ENCODE measurements at regions not wholly inside any gene's neighbourhood (a gene's known extent, or its start where the extent isn't known, plus 50 kb on each side); places are given as distances from the start of the nearest gene placed in this dataset.

DNA sequence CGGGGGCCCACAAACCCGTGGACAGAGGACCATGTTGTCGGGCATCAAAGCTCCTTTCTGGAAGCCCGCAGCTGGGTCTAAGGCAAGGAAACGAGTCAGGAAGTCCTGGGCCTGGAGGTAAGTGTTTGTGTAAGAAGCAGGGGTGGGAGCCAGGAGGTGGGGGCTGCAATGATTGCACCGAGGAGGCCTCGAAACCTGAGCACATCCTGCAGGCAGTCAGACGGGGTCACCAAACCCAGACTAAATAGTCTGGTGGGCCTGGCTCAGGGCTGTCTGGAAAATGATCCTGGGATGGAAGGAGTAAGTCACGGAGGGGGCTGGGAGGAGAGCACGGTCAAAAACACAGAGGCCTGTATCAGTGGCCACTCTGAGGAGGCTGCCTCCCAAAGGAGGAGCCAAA is 539.2 kb downstream of the MN1 start:
- Histone ChIP-seq H3K9me3 (no peaks in the 10 kb centered on the region), H3K36me3 (no peaks in the 10 kb centered on the region), H3K27ac (no peak overlapping the region), H3K4me1 (no peaks in the 10 kb centered on the region), H3K4me3 (no peak overlapping the region), H3K27me3 (peaks cover 21% of the 10 kb centered on the region)
- 77% methylated on average over 10 of the region's 10 CpGs for WGBS
- DNase-seq (ENCODE audit: low spot score in 2 of 2): no peak
- TF ChIP-seq POLR2A (IDR thresholded peaks at IDR 0.05) (no peak), EP300 (IDR thresholded peaks at IDR 0.05) (no peak), POLR2AphosphoS5 (IDR thresholded peaks at IDR 0.05) (no peak)
- TF ChIP-seq, protein P1, sequence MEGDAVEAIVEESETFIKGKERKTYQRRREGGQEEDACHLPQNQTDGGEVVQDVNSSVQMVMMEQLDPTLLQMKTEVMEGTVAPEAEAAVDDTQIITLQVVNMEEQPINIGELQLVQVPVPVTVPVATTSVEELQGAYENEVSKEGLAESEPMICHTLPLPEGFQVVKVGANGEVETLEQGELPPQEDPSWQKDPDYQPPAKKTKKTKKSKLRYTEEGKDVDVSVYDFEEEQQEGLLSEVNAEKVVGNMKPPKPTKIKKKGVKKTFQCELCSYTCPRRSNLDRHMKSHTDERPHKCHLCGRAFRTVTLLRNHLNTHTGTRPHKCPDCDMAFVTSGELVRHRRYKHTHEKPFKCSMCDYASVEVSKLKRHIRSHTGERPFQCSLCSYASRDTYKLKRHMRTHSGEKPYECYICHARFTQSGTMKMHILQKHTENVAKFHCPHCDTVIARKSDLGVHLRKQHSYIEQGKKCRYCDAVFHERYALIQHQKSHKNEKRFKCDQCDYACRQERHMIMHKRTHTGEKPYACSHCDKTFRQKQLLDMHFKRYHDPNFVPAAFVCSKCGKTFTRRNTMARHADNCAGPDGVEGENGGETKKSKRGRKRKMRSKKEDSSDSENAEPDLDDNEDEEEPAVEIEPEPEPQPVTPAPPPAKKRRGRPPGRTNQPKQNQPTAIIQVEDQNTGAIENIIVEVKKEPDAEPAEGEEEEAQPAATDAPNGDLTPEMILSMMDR (IDR thresholded peaks at IDR 0.05): no peak

DNA sequence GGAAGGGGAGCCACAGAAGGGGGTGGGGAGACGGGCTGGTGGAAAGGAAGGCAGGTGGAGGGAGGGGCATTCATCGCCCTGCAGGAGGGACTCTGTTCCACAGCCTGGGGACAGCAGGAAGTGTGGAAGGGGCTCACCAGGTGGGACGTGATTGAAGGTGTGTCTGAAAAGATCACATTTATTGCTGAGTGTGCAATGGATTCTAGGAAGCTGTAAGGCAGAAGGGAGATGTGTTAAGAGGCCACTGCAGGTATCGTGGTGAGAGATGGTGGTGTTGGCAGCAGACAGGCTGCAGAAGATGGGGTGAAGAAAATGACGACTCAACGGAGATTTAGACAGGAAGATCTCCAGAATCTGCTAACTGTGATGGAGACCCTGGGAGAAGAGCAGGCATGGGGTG is 537.4 kb downstream of the MN1 start:
- H3K9me3 ChIP-seq: no peaks in the 10 kb centered on the region
- WGBS: 63% methylated on average over 6 of the region's 6 CpGs
- no peak for TF ChIP-seq EP300 (IDR thresholded peaks at IDR 0.05)
- TF ChIP-seq POLR2A (IDR thresholded peaks at IDR 0.05): no peak
- TF ChIP-seq, protein P1 (IDR thresholded peaks at IDR 0.05): no peak
- TF ChIP-seq POLR2AphosphoS5 (IDR thresholded peaks at IDR 0.05): no peak
- H3K4me3 ChIP-seq: no peak overlapping the region
- no peak overlapping the region for H3K27ac ChIP-seq
- peaks cover 23% of the 10 kb centered on the region for H3K27me3 ChIP-seq
- no peaks in the 10 kb centered on the region for H3K36me3 ChIP-seq
- H3K4me1 ChIP-seq: no peaks in the 10 kb centered on the region
- no peak for DNase-seq (ENCODE audit: low spot score in 2 of 2)

DNA sequence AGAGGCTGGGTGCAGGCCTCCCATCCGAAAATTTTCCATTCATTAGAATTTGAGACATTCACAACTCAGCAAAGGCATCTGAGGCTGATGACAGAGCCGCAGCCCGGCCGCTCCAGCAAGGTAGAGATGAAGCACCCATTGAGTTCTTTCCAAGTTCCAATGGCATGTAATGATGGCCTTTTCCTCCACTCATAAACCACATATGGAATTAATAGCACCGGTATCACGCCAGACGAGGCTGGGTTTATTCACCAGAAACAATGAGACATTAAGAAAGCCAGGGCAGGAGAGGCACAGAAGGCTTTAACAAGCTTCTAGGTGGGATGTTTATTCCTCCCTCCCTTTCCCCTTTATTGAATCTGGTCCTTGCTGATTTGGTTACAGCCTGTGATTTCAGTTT is 534.4 kb downstream of the MN1 start:
- no peak for DNase-seq (ENCODE audit: low spot score in 2 of 2)
- no peak overlapping the region for H3K4me3 ChIP-seq
- H3K27ac ChIP-seq: no peak overlapping the region
- peaks cover 38% of the 10 kb centered on the region for H3K27me3 ChIP-seq
- no peaks in the 10 kb centered on the region for H3K36me3 ChIP-seq
- WGBS: 73% methylated on average over 7 of the region's 7 CpGs
- peaks cover 7% of the 10 kb centered on the region for H3K4me1 ChIP-seq
- H3K9me3 ChIP-seq: no peaks in the 10 kb centered on the region
- TF ChIP-seq POLR2AphosphoS5 (IDR thresholded peaks at IDR 0.05): no peak
- TF ChIP-seq, protein P1 (IDR thresholded peaks at IDR 0.05): no peak

DNA sequence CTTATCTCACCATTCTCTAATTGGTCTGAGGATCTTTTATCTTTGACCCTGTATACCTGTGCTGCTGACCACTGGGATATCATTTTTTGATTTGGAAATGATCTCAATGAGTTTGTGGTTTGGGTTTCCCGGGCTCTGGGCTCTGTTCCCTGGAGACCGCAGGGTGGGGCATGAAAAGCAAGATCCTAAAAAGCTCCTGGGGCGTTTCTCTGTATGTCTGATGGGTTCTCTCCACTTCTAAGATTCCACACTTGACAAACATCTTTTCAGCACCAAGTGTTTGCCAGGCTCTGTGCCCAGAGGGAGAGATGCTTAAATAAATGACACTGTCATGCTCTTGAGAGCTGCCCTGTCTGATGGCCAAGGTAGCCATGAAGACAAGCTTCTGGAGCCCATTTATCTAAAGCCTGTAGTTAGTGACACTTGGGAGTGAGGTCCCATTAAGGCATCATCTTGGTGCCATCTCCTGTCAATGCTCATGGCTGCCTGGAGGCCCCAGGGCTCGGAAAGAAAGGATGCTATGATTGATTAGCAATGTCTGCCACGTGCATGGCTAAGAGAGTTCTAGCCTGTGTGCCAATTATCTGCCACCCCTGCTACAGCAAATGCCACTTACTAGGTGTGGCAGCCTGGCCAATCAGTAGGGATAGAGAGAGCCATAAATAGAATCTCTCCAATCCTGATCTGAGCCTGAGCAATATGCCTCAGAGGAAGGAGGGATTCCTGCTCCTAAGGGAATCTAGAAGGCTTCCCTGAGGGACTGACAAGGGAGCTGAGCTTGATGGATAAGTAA is 531.6 kb downstream of the MN1 start:
- Histone ChIP-seq H3K36me3 (no peaks in the 10 kb centered on the region), H3K4me1 (peaks cover 7% of the 10 kb centered on the region), H3K27me3 (peaks cover 37% of the 10 kb centered on the region), H3K9me3 (no peaks in the 10 kb centered on the region), H3K27ac (no peak overlapping the region), H3K4me3 (no peak overlapping the region)
- TF ChIP-seq, protein P1 (IDR thresholded peaks at IDR 0.05): no peak
- TF ChIP-seq POLR2A (IDR thresholded peaks at IDR 0.05) (no peak), EP300 (IDR thresholded peaks at IDR 0.05) (no peak), POLR2AphosphoS5 (IDR thresholded peaks at IDR 0.05) (no peak)
- DNase-seq (ENCODE audit: low spot score in 2 of 2): no peak
- 37% methylated on average over 5 of the region's 5 CpGs for WGBS

DNA sequence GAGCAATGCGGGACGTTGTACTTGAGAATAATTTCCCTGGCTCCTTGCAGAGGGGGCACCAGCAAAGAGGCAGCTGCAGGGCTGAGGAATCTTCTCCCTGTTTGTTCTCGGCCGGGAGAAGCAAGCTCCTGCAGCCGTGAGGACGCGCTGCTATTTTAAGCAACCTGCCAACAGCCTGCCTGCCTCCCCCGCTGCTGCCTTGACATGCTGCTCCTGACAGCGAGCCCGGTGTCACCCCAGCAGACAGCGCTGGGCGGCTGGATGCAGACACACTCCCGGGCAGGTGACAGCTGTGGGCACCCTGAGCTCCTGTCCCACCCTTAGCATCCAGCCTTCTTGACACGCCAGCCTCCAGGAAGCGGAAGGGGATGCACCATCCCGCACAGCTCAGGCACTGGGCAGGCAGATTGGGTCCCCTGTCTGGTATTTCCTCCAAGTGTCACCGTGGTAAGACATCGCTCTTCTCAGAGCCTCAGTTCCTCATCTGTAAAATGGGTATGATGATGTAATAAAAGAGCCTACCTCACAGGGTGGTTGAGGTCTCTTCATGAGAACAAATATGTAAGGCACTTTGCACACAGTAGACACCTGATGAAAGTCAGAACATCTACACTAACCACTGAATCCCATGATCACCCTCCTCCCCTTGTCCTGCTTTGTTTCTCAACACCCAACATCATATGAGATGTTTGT is 530.6 kb downstream of the MN1 start:
- DNase-seq (ENCODE audit: low spot score in 2 of 2): no peak
- no peaks in the 10 kb centered on the region for H3K9me3 ChIP-seq
- H3K4me3 ChIP-seq: no peak overlapping the region
- H3K27me3 ChIP-seq: peaks cover 37% of the 10 kb centered on the region
- TF ChIP-seq POLR2A (IDR thresholded peaks at IDR 0.05) (no peak), EP300 (IDR thresholded peaks at IDR 0.05) (no peak), POLR2AphosphoS5 (IDR thresholded peaks at IDR 0.05) (no peak)
- TF ChIP-seq, protein P1 (IDR thresholded peaks at IDR 0.05): no peak
- H3K27ac ChIP-seq: no peak overlapping the region
- no peaks in the 10 kb centered on the region for H3K36me3 ChIP-seq
- WGBS: 61% methylated on average over 6 of the region's 18 CpGs
- H3K4me1 ChIP-seq: peaks cover 7% of the 10 kb centered on the region

Data from suprapubic skin (tissue), 4 donors.